ENCODE measurements at regions not wholly inside any gene's neighbourhood (a gene's known extent, or its start where the extent isn't known, plus 50 kb on each side); places are given as distances from the start of the nearest gene placed in this dataset.

DNA sequence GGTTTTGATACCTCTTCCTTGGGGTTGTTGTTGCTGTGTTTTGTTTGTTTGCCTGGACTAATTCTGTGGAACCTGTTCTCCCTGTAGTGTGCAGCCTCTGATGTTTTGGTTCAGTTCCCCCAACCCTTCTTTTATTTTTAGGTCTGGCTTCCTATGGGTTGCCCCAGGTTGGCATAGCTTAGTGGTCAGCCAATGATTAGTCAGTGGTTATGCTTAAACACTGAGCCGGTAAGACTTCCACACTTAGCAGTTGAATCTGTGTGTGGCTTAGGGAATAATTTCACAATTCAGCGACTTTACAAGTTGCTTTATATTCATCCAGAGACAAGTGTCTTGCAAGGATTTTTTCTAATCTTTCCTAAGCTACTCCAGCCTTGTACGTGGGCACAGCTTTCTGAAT is 78.6 kb upstream of the CLPB start:
- CTCF ChIA-PET = no interaction called here
- no peak overlapping the region for H3K4me3 Mint-ChIP-seq (ENCODE audit: low read depth, unreplicated experiment)

DNA sequence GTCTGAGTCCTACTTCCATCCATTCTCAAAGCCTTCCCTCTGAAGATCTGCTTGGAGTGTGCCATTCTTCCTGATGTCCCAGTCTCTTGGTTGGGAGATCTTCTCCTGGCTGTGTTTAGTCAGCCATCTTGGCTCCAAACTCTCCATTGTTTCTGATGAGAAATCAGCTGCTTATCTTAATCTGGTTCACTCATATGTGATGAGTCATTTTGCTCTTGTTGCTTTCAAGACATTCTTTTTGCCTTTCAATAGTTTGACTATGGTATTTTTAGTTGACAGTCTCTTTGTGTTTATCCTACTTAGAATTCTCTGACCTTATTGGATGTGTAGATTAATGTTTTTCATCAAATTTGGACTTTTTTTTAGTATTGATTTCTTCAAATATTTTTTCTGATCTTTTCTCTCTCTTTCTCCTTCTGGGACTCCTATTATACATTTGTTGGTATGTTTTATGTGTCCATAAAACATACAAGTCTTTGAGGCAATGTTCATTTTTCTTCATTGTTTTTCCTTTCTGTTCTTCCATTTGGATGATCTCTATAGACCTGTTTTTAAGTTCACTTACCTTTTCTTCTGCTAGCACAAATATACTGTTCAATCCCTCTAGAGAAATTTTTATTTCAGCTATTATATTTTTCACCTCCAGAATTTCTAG is 77.2 kb upstream of the CLPB start:
- no peak overlapping the region for H3K4me3 Mint-ChIP-seq (ENCODE audit: low read depth, unreplicated experiment)
- intact Hi-C loops (cut with micrococcal nuclease; ENCODE audit: unreplicated experiment) = no loop called here
- TF ChIP-seq, protein P1, sequence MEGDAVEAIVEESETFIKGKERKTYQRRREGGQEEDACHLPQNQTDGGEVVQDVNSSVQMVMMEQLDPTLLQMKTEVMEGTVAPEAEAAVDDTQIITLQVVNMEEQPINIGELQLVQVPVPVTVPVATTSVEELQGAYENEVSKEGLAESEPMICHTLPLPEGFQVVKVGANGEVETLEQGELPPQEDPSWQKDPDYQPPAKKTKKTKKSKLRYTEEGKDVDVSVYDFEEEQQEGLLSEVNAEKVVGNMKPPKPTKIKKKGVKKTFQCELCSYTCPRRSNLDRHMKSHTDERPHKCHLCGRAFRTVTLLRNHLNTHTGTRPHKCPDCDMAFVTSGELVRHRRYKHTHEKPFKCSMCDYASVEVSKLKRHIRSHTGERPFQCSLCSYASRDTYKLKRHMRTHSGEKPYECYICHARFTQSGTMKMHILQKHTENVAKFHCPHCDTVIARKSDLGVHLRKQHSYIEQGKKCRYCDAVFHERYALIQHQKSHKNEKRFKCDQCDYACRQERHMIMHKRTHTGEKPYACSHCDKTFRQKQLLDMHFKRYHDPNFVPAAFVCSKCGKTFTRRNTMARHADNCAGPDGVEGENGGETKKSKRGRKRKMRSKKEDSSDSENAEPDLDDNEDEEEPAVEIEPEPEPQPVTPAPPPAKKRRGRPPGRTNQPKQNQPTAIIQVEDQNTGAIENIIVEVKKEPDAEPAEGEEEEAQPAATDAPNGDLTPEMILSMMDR (IDR thresholded peaks at IDR 0.05; ENCODE audit: unreplicated experiment) = no peak
- no peak overlapping the region for H3K27ac Mint-ChIP-seq (ENCODE audit: unreplicated experiment)
- no peak for DNase-seq
- H3K4me1 Mint-ChIP-seq (ENCODE audit: low read depth, unreplicated experiment) = no peaks in the 10 kb centered on the region
- no TSS peak for BruUV-seq (replicated peaks)
- peaks cover 15% of the 10 kb centered on the region for H3K9me3 Mint-ChIP-seq (ENCODE audit: low read depth, unreplicated experiment)
- no peaks in the 10 kb centered on the region for H3K36me3 Mint-ChIP-seq (ENCODE audit: insufficient read depth, unreplicated experiment)
- CTCF ChIA-PET = no interaction called here
- H3K27me3 Mint-ChIP-seq (ENCODE audit: unreplicated experiment) = peaks cover 72% of the 10 kb centered on the region

More for the DNA sequence above, 78.6 kb upstream of the CLPB start:
- DNase-seq = no peak
- H3K36me3 Mint-ChIP-seq (ENCODE audit: insufficient read depth, unreplicated experiment) = no peaks in the 10 kb centered on the region
- TF ChIP-seq, protein P1 (IDR thresholded peaks at IDR 0.05; ENCODE audit: unreplicated experiment) = no peak
- no TSS peak for BruUV-seq (replicated peaks)
- H3K4me1 Mint-ChIP-seq (ENCODE audit: low read depth, unreplicated experiment) = no peaks in the 10 kb centered on the region
- intact Hi-C loops (cut with micrococcal nuclease; ENCODE audit: unreplicated experiment) = no loop called here
- H3K9me3 Mint-ChIP-seq (ENCODE audit: low read depth, unreplicated experiment) = peaks cover 15% of the 10 kb centered on the region
- peaks cover 71% of the 10 kb centered on the region for H3K27me3 Mint-ChIP-seq (ENCODE audit: unreplicated experiment)
- H3K27ac Mint-ChIP-seq (ENCODE audit: unreplicated experiment) = no peak overlapping the region

DNA sequence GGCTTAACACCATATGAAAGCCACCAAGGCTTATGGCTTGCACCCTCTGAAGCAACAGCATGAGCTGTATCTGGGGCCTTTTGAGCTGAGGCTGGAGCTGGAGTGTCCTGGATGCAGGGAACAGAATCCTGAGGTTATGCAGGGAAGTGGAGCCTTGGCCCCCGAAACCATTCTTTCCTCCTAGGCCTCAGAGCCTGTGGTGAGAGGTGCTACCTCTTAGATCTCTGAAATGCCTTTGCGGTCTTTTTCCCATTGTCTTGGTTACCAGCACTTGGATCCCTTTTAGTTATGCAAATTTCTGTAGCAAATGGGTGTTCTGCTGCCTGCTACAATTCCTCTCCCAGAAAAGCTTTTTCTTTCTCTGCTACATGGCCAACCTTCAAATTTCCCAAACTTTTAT is 72.7 kb upstream of the CLPB start:
- H3K36me3 Mint-ChIP-seq (ENCODE audit: insufficient read depth, unreplicated experiment) = no peaks in the 10 kb centered on the region
- BruUV-seq (replicated peaks) = no TSS peak
- no peak for DNase-seq
- peaks cover 73% of the 10 kb centered on the region for H3K27me3 Mint-ChIP-seq (ENCODE audit: unreplicated experiment)
- H3K9me3 Mint-ChIP-seq (ENCODE audit: low read depth, unreplicated experiment) = peaks cover 15% of the 10 kb centered on the region
- H3K4me1 Mint-ChIP-seq (ENCODE audit: low read depth, unreplicated experiment) = no peaks in the 10 kb centered on the region
- no peak overlapping the region for H3K4me3 Mint-ChIP-seq (ENCODE audit: low read depth, unreplicated experiment)
- CTCF ChIA-PET = no interaction called here
- TF ChIP-seq, protein P1 (IDR thresholded peaks at IDR 0.05; ENCODE audit: unreplicated experiment) = no peak
- H3K27ac Mint-ChIP-seq (ENCODE audit: unreplicated experiment) = no peak overlapping the region
- intact Hi-C loops (cut with micrococcal nuclease; ENCODE audit: unreplicated experiment) = no loop called here

DNA sequence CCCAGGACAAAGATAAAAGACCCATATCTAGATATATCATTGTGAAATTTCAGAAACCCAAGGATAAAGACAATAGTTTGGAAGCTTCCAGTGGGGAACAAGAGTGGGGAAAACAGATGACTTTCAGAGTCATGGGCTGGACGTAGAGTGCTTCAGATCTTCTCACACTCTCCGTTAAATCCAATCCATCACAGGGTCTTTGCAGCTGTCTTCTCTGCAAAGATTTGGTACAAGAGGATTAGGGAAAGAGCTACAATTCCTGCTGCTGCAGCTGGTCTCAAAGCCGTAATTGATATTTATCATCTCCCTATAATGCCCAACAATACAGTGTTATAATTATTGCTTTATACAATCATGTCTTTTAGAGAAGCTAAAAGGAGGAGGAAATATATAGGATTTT is 63.4 kb upstream of the CLPB start:
- Mint-ChIP-seq H3K27me3 (ENCODE audit: unreplicated experiment) (peaks cover 16% of the 10 kb centered on the region), H3K4me1 (ENCODE audit: low read depth, unreplicated experiment) (no peaks in the 10 kb centered on the region), H3K36me3 (ENCODE audit: insufficient read depth, unreplicated experiment) (no peaks in the 10 kb centered on the region), H3K27ac (ENCODE audit: unreplicated experiment) (no peak overlapping the region), H3K4me3 (ENCODE audit: low read depth, unreplicated experiment) (no peak overlapping the region), H3K9me3 (ENCODE audit: low read depth, unreplicated experiment) (peaks cover 5% of the 10 kb centered on the region)
- TF ChIP-seq, protein P1 (IDR thresholded peaks at IDR 0.05; ENCODE audit: unreplicated experiment) = no peak
- no peak for DNase-seq
- BruUV-seq (replicated peaks) = no TSS peak
- CTCF ChIA-PET = interaction anchor here (0.7 kb wide), 1 partner anchor 268 kb away, joined by 3 read pairs; no protein-coding TSS in a partner anchor
- intact Hi-C loops (cut with micrococcal nuclease; ENCODE audit: unreplicated experiment) = no loop called here

All from Calu3 (cell line).